ENCODE measurements at regions not wholly inside any gene's neighbourhood (a gene's known extent, or its start where the extent isn't known, plus 50 kb on each side); places are given as distances from the start of the nearest gene placed in this dataset.
"Not testable (repeated sequence)": the region's sequence is repeated elsewhere in the genome, so short reads cannot be mapped to it uniquely, and the experiment has no call there.

DNA sequence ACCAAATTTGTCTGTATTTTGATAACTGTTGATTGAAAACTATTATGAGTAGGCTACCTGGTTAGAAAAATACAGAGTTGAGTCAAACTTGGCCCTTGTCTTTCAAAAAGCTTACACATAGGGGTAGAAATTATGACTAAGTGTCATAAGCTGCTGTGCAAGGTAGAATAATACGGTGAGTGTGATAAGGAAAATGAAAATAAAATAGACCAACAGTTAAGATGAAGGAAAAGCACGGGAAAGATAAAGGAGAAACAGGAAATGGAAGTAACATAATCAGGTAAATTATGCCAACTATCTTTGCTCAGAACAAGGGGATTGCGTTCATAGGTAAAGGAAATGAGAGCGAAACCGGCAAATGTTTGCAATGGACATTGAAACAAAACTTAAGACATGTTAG is 302.5 kb downstream of the PCDH7 start:
- no peak for FAIRE-seq

DNA sequence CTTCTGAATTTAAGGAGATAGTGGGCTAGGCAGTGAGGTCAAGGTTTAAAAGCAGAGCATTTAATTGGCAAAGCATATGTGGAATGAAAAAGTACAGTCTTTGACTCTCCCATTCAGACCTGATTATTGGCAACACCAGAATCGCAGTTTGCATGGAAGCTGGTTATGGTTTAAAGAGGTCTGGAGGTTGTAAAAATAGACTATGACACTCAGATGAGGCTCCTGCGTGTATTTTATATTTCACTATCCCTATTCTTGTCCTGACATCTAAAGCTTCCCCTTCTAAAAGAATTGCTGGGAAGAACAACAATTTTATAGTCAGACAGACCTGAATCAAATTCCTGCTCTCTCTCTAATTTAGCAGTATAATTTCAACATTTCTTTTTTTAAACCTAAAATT is 302.9 kb downstream of the PCDH7 start:
- no peak for FAIRE-seq

GRCh38 chr4:31023742-31024141 is 303.6 kb downstream of the PCDH7 start:
- FAIRE-seq: no peak

DNA sequence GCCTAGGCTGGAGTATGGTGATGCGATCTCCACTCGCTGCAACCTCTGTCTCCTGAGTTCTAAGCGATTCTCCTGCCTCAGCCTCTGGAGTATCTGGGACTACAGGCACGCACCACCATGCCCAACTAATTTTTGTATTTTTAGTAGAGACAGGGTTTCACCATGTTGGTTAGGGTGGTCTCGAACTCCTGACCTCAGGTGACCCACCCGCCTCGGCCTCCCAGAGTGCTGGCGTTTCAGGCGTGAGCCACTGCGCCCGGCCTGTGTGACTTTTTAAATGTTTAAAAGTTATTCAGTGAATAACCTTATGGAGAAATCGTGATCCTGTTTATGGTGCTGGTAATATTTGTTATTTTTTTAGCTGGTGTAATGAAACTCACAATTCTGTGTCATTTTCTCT is 304.6 kb downstream of the PCDH7 start:
- not testable (repeated sequence) for FAIRE-seq

DNA sequence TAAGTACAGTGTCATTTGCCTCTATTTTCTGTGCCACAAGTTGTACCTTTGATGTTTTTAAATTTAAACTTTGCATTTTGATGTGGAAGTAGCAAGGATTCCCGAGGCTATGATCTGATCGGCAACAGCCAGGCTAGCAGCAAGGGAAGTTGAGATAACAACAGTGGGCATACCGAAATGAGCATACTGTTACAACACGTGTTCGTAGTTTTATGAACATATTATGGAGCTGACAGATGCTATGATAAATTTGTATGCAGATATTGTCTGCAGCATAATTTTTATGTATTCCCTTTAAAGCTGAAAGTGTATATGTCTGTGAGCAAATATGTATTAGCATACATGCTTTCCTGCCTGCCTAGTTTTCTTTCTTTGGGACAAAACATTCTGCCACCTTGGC is 306.1 kb downstream of the PCDH7 start:
- FAIRE-seq: no peak

DNA sequence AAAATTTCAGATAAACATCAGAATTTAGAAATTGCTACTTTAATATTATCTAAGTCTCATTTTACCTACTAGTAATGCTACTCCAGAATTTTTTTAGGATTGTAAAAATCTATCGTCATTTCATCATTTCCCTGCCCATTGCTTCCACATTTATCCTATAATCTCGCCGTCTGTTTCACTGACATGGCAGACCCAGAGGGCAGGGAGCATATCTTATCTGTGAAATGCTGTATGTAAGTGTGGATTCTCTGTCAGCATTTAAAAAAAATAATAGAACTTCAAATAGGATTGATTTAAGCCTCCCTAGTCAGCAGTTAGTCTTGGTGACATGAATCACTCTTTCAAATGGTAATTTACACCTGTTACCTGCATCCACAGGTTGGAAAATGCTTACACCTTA is 314.4 kb downstream of the PCDH7 start:
- no peak for FAIRE-seq

DNA sequence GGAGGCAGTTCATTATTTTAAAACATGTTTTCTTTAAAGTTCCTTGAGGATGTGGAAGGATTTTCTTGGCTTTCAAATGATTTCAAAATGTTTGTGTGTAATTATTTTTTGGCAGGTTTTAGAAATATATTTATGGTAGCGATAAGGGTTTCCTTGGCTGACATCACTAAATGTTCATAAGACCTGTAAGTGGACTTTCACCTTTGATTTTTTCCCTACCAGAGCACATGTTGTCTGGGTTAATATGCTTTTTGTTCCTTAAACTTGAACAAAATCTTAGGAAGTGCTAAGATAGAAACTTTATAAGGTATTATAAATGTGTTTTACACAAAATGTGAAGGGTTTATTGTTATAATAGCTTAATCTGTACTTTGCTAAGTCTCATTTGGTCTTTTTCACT is 315.6 kb downstream of the PCDH7 start:
- FAIRE-seq: no peak

GRCh38 chr4:31037703-31038102 is 317.5 kb downstream of the PCDH7 start:
- FAIRE-seq: no peak

GRCh38 chr4:31039382-31039781 is 319.2 kb downstream of the PCDH7 start:
- no peak for FAIRE-seq

DNA sequence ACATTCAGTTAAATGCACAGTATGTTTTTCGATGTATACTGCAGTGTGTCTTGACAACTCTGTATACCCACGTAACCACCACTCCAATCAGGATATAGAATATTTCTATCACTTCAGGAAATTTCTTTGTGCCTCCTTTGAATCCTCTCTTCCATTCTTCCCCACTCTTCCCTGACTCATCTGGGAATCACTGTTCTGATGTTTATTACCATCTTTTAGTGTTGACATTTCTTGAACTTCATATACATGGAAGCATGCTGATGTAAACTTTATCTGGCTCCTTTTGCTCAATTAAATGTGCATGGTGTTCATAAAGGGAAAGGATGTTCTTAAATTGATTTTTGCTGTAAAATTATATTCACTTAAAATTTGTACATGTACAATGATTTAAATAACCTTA is 319.9 kb downstream of the PCDH7 start:
- no peak for FAIRE-seq

DNA sequence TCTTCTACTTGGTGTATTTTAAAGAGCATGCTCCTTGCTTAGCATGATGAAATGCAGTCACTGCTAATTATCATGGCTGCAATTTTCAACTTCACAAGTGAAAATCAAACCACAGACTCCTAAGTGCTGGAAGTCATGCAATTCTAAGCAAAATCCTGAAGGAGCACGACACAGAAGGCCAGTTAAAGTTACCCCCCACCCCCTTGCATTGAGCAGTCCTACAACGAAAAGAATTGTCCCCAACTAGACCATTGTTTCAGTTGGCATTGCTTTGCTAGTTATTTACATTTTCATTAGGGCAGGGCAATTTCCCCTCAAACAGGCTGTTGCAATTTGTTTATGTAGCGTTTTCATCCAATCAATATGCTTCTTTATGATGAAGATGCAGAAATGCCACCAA is 321.2 kb downstream of the PCDH7 start:
- FAIRE-seq: no peak

- no peak for FAIRE-seq
These were observed 321.7 kb downstream of the PCDH7 start for GRCh38 chr4:31041853-31042252.

DNA sequence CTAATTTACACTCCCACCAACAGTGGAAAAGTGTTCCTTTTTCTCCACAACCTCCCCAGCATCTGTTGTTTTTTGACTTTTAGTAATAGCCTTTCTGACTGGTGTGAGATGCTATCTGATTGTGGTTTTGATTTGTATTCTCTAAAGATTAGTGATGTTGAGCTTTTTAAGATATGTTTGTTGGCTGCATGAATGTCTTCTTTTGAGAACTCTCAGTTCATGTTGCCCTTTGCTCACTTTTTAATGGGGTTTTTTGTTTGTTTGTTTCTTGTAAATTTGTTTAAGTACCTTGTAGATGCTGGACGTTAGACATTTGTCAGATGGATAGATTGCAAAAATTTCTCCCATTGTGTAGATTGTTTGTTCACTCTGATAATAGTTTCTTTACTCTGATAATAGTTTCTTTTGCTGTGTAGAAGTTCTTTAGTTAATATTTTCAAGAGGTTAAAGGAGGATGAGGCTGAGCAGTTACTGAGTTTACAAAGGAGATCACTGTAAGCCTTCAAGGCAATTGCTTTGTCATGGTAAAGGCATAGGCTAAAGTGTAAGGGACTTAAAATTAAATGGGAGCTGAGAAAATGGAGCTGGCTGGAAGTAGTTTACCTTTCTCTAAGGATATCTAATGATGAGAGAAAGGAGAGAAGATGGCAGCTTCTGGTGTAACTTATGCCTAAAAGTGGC is 323.4 kb downstream of the PCDH7 start:
- FAIRE-seq: no peak

DNA sequence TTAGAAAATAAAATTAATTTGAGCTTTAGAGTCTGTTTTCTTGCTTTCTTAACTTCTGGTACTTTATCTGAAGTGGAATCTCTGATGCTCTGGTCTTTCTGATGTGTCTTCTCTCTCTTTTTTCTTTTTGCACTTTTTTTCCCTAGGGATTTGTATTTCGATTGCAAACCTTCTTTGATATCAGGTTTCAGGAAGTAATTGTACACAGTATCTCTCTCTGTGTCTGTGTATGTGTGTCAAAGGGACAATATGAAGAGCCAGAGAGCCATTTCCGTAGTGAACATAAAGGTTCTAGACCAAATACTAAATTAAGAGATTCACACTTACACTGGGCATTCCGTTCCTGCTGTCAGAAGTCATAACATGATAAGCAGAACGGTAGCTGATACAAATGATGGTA is 325.0 kb downstream of the PCDH7 start:
- no peak for FAIRE-seq

GRCh38 chr4:31045724-31046318 is 325.7 kb downstream of the PCDH7 start:
- no peak for FAIRE-seq

DNA sequence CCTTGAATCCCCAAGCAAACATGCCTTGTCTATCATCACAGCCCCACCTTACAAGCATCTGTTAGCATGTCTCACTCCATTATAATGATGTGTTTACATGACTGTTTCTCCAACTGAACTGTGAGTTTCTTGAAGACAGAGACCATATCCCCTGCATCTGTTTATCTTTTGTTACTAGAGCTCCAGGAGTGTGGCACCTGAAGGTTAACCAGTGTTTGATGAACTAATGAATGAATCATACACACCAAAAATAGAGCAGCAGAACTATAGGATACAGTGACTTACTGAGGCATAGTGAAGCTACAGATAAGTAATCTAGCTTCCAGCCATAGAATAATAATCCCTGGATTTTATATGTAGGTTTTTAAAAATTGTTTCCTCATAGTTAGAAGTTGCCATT is 331.0 kb downstream of the PCDH7 start:
- no peak for FAIRE-seq

DNA sequence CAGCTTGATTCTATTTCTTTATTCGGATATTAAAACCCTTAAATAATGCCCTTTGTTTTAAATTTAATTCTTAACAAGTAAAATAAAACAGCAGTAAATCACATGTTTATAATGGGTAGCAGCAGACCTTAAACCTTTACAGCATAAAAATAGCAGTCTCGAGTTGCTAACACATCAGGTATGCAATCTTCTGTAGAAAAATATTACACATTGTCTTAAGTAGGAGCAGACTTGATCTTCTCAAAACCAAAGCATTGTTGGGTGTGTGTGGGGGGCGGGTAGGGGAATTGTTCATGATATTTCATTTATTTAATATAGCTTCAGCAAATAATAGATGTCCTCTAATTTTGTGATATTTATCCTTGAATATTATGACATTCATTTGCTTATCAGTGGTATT is 331.4 kb downstream of the PCDH7 start:
- no peak for FAIRE-seq

GRCh38 chr4:31052519-31052918 is 332.4 kb downstream of the PCDH7 start:
- no peak for FAIRE-seq

DNA sequence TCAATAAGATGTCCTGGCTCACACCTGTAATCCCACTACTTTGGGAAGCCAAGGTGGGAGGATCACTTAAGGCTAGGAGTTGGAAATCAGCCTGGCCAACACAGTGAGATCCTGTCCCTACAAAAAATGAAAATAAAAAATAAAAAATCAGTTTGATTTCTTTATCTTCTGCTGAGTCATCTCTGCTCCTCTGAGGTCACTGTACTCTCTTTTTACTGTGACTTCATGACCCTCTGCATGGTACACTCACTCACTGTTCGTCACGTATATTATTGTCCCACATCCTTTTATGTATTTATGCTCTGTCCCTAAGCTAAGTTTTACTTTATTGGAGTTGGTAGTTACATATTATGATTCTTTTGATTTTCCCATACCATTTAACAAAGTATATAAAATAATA is 333.3 kb downstream of the PCDH7 start:
- no peak for FAIRE-seq

DNA sequence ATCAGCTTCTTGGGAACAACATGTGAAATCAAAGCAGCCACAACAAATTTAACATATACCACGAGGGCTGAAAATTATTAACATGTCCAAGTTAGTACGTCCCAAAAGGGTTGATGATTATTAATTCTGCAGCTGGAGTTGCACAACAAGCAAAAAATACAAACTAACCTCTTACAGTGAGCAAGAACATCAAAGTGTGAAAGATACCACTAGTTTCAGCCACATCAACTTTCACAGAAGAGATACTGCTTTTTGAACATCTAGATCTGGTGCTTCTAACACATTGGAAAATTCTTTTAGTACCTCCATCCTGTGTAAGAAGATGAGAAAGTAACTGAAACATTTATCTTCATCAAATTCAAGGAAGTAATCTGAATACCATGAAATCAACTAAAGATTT is 334.1 kb downstream of the PCDH7 start:
- no peak for FAIRE-seq

GRCh38 chr4:31058656-31059055 is 338.5 kb downstream of the PCDH7 start:
- no peak for FAIRE-seq

- no peak for FAIRE-seq
These were observed 339.8 kb downstream of the PCDH7 start for GRCh38 chr4:31059753-31060522.

DNA sequence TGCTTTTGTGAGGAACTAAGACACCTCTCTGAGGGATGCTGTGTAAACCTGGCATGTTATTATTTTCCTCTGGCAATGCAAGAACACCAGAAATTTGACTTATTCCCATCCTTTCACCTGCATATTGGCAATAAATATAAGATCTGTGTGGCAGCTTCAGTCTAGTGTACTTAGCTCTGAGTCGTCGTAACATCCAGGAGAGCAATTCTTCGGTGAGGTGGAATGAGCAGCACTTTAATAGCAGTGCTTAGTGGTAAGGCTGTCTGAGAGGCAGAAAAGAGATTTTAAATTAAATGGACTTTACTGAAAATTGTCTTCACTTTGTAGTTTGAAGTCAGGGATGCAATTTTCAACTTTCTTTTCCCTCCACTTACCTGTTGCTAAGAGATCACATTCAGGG is 344.9 kb downstream of the PCDH7 start:
- FAIRE-seq: no peak
